NAMALWA (cell line): ENCODE measurements at regions not wholly inside any gene's neighbourhood (a gene's known extent, or its start where the extent isn't known, plus 50 kb on each side); places are given as distances from the start of the nearest gene placed in this dataset.
"Not testable (repeated sequence)": the region's sequence is repeated elsewhere in the genome, so short reads cannot be mapped to it uniquely, and the experiment has no call there.

ENCODE experiments used
- DNase-seq: peaks from one replicate; pipeline ENCODE4 v3.0.0-alpha.2; 2015; ENCODE audit warnings: low spot score

DNA sequence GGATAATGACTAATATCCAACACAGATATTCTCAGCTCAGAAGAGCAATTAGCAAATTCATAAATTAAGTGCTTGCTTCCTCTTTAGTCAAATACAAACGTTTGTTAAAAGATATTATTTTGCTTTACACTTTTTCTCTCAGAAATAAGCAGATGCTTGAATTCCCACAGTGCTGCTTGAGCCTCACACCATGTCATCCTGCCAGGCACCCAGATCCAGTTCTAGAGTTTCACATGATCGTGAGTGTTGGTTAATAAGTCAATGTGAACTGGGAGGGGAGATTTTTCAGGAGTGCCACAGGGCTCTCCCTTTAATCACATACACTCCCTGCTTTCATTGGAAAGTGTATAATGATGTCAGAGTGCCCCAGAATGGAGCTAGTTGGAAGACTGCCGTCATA lies 352.0 kb downstream of the OR4F29 start:
- not testable (repeated sequence) for DNase-seq

- DNase-seq = not testable (repeated sequence)
Measured at GRCh38 chr1:98811-99210, 352.7 kb downstream of the OR4F29 start.

DNA sequence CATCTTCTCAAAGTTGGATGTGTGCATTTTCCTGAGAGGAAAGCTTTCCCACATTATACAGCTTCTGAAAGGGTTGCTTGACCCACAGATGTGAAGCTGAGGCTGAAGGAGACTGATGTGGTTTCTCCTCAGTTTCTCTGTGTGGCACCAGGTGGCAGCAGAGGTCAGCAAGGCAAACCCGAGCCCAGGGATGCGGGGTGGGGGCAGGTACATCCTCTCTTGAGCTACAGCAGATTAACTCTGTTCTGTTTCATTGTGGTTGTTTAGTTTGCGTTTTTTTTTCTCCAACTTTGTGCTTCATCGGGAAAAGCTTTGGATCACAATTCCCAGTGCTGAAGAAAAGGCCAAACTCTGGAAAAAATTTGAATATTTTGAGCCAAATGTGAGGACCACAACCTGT lies 360.2 kb downstream of the OR4F29 start:
- not testable (repeated sequence) for DNase-seq

- not testable (repeated sequence) for DNase-seq
Measured at GRCh38 chr1:88110-88509, 363.4 kb downstream of the OR4F29 start.

DNA sequence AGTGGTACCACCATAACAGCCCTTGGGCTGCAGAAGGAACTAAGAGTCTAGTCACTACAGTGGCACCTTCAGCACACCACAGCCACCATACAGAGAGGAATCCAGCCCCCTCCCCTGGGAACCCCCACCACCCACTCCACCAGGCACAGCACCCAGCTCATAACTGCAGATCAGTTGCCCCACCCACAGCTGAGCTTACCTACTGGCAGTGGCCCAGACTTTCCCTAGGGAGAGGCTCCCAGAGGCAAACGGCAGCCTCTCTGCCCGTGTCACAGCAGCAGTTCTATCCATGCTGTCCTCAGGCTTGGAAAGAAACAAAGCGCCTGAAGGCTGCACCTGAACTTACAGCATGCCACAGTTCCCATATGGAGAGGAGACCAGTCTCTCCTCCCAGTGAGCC lies 372.3 kb downstream of the OR4F29 start:
- not testable (repeated sequence) for DNase-seq

DNA sequence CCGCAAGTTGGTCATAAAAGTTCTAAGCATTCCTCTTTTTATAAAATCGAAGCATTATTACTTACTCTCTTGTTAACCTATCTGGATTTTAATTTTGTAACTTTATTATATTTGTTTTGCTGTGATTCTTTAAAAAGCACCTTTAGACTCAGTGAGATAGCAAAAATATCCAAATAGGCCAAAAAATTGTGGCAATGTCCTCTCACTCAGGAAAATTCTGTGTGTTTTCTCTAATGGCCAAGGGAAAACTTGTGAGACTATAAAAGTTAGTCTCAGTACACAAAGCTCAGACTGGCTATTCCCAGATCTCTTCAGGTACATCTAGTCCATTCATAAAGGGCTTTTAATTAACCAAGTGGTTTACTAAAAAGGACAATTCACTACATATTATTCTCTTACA lies 386.4 kb downstream of the OR4F29 start, which contains the start of gene OR4F5:
Gene OR4F5, plus strand, starts transcription at position 301 of the 400 bp plus-strand sequence.
- not testable (repeated sequence) for DNase-seq

GRCh38 chr1:56014-56531 lies 395.4 kb downstream of the OR4F29 start:
- DNase-seq = not testable (repeated sequence)

DNA sequence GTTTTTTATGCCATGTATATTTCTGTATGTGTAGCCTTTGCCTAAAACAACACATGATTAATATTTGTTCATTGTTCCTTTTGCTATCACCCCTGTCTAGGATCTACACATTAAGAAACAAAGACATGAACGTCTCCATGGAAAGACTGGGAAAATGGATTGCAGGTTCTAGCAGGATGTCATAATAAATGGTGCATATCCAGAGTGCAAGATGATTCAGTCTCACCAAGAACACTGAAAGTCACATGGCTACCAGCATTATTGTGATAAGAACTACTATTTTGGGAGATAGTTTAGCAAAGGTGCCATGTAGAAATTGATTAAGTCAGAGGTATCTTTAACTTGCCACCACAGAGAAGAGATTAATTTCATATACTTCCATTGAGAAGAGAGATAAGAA lies 398.3 kb downstream of the OR4F29 start:
- not testable (repeated sequence) for DNase-seq

GRCh38 chr1:41965-42466 lies 409.5 kb downstream of the OR4F29 start:
- not testable (repeated sequence) for DNase-seq

DNA sequence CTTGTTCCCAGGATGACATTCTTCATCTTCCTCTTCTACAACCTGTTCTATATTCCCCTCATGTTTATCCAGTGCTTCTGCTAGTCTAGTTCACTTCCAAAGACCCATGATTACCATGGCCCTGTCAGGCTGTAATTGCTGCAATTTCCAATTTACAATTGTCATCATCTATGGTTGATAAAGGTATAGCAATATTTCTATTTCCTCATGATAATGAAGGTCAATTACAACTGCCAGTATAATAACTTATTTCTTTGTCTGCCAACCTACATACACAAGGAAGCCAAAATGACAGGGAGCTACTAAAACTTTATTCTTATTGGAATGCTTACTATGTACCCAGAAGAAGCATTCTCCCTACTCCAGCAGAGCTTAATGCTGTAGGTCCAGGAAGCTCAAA lies 410.3 kb downstream of the OR4F29 start:
- DNase-seq = not testable (repeated sequence)

- not testable (repeated sequence) for DNase-seq
Measured at GRCh38 chr1:29183-29582, 422.3 kb downstream of the OR4F29 start.

DNA sequence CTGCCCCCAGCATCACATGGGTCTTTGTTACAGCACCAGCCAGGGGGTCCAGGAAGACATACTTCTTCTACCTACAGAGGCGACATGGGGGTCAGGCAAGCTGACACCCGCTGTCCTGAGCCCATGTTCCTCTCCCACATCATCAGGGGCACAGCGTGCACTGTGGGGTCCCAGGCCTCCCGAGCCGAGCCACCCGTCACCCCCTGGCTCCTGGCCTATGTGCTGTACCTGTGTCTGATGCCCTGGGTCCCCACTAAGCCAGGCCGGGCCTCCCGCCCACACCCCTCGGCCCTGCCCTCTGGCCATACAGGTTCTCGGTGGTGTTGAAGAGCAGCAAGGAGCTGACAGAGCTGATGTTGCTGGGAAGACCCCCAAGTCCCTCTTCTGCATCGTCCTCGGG lies 434.2 kb downstream of the OR4F29 start:
- DNase-seq = not testable (repeated sequence)

- not testable (repeated sequence) for DNase-seq
Measured at GRCh38 chr1:16025-16424, 435.5 kb downstream of the OR4F29 start.

DNA sequence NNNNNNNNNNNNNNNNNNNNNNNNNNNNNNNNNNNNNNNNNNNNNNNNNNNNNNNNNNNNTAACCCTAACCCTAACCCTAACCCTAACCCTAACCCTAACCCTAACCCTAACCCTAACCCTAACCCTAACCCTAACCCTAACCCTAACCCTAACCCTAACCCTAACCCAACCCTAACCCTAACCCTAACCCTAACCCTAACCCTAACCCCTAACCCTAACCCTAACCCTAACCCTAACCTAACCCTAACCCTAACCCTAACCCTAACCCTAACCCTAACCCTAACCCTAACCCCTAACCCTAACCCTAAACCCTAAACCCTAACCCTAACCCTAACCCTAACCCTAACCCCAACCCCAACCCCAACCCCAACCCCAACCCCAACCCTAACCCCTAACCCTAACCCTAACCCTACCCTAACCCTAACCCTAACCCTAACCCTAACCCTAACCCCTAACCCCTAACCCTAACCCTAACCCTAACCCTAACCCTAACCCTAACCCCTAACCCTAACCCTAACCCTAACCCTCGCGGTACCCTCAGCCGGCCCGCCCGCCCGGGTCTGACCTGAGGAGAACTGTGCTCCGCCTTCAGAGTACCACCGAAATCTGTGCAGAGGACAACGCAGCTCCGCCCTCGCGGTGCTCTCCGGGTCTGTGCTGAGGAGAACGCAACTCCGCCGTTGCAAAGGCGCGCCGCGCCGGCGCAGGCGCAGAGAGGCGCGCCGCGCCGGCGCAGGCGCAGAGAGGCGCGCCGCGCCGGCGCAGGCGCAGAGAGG lies 441.3 kb downstream of the OR4F29 start:
- not testable (repeated sequence) for DNase-seq
